HL-60 (cell line): ENCODE measurements at regions not wholly inside any gene's neighbourhood (a gene's known extent, or its start where the extent isn't known, plus 50 kb on each side); places are given as distances from the start of the nearest gene placed in this dataset.

Experiments used
- DNase-seq, 2 experiments: peaks; one replicate each; pipeline ENCODE4 v3.0.0-alpha.2; 2010 to 2020; ENCODE audit warnings: low read depth in 1 of 2, low spot score in 1 of 2
- H3K27ac ChIP-seq: fragments of 250-450 bp; sonication (Bioruptor Pico); replicated peaks from 2 replicates; pipeline ENCODE4 v1.5.1; 2020; ENCODE audit warnings: mild to moderate bottlenecking, moderate library complexity
- H3K27me3 ChIP-seq: fragments of 250-450 bp; sonication (Bioruptor Pico); 2 replicates; pipeline ENCODE4 v1.5.1; 2021; ENCODE audit warnings: mild to moderate bottlenecking, moderate library complexity; ENCODE audit not compliant: insufficient read depth, poor library complexity, severe bottlenecking
- H3K4me3 ChIP-seq: replicated peaks from 2 replicates; pipeline ENCODE4 v1.5.1; 2011; ENCODE audit warnings: mild to moderate bottlenecking, control low read depth, low read length; ENCODE audit not compliant: insufficient read depth
- GABPA ChIP-seq: IDR thresholded peaks from 2 replicates; pipeline ENCODE4 v1.6.1; 2012; ENCODE audit warnings: low read depth
- POLR2AphosphoS5 ChIP-seq: IDR thresholded peaks from 2 replicates; pipeline ENCODE4 v1.6.1; 2012; ENCODE audit warnings: low read depth
- SPI1 ChIP-seq: IDR thresholded peaks from 2 replicates; pipeline ENCODE4 v1.6.1; 2012; ENCODE audit warnings: low read depth, mild to moderate bottlenecking, borderline replicate concordance
- TF ChIP-seq, protein P1 (sequence below): IDR thresholded peaks from one replicate; pipeline ENCODE4 v1.5.1; 2011; ENCODE audit warnings: low read length, control low read depth, inconsistent platforms; ENCODE audit not compliant: insufficient read depth
- TF ChIP-seq, protein P2 (sequence below): IDR thresholded peaks from 2 replicates; pipeline ENCODE4 v1.6.1; 2012; ENCODE audit warnings: low read depth; ENCODE audit not compliant: insufficient replicate concordance

DNA sequence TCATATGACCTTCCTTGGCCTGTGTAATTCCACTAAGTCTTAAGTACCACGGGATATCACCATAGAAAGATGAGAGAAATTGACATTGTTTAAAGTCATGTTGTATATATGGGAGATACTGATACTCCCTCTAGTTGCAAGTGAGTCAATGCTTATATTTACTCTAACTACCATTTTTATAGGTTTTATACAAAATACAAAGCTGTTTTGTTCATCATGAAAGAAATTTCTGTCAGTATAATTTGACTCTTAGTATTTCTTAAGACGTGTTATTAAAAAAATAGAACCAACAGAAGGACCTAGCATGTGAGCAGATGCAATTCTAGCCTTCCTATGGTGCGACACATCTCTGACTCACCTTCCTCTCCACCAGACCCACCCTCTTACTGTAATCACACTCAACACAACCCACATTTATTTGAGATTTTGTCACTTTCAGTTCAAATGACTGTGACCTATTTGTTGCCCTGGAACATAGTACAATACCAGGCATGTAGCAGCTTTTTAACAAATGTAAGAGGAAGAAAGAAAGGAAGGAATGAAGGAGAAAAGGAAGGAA is 453.1 kb downstream of the CMPK2 start:
- H3K27ac ChIP-seq = no peak overlapping the region
- TF ChIP-seq POLR2AphosphoS5 = no peak
- TF ChIP-seq GABPA = no peak
- TF ChIP-seq, protein P1, sequence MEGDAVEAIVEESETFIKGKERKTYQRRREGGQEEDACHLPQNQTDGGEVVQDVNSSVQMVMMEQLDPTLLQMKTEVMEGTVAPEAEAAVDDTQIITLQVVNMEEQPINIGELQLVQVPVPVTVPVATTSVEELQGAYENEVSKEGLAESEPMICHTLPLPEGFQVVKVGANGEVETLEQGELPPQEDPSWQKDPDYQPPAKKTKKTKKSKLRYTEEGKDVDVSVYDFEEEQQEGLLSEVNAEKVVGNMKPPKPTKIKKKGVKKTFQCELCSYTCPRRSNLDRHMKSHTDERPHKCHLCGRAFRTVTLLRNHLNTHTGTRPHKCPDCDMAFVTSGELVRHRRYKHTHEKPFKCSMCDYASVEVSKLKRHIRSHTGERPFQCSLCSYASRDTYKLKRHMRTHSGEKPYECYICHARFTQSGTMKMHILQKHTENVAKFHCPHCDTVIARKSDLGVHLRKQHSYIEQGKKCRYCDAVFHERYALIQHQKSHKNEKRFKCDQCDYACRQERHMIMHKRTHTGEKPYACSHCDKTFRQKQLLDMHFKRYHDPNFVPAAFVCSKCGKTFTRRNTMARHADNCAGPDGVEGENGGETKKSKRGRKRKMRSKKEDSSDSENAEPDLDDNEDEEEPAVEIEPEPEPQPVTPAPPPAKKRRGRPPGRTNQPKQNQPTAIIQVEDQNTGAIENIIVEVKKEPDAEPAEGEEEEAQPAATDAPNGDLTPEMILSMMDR = no peak
- TF ChIP-seq, protein P2, sequence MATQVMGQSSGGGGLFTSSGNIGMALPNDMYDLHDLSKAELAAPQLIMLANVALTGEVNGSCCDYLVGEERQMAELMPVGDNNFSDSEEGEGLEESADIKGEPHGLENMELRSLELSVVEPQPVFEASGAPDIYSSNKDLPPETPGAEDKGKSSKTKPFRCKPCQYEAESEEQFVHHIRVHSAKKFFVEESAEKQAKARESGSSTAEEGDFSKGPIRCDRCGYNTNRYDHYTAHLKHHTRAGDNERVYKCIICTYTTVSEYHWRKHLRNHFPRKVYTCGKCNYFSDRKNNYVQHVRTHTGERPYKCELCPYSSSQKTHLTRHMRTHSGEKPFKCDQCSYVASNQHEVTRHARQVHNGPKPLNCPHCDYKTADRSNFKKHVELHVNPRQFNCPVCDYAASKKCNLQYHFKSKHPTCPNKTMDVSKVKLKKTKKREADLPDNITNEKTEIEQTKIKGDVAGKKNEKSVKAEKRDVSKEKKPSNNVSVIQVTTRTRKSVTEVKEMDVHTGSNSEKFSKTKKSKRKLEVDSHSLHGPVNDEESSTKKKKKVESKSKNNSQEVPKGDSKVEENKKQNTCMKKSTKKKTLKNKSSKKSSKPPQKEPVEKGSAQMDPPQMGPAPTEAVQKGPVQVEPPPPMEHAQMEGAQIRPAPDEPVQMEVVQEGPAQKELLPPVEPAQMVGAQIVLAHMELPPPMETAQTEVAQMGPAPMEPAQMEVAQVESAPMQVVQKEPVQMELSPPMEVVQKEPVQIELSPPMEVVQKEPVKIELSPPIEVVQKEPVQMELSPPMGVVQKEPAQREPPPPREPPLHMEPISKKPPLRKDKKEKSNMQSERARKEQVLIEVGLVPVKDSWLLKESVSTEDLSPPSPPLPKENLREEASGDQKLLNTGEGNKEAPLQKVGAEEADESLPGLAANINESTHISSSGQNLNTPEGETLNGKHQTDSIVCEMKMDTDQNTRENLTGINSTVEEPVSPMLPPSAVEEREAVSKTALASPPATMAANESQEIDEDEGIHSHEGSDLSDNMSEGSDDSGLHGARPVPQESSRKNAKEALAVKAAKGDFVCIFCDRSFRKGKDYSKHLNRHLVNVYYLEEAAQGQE = no peak
- TF ChIP-seq SPI1 = no peak

GRCh38 chr2:6417050-6417449 is 448.7 kb downstream of the CMPK2 start:
- no peak for DNase-seq
- no peak overlapping the region for H3K4me3 ChIP-seq
- TF ChIP-seq, protein P2 = no peak
- TF ChIP-seq GABPA = no peak
- TF ChIP-seq SPI1 = no peak
- TF ChIP-seq POLR2AphosphoS5 = no peak
- TF ChIP-seq, protein P1 = no peak
- no peaks in the 10 kb centered on the region for H3K27me3 ChIP-seq
- no peak overlapping the region for H3K27ac ChIP-seq

More for the DNA sequence above, 453.1 kb downstream of the CMPK2 start:
- no peaks in the 10 kb centered on the region for H3K27me3 ChIP-seq
- H3K4me3 ChIP-seq = no peak overlapping the region
- DNase-seq = no peak

DNA sequence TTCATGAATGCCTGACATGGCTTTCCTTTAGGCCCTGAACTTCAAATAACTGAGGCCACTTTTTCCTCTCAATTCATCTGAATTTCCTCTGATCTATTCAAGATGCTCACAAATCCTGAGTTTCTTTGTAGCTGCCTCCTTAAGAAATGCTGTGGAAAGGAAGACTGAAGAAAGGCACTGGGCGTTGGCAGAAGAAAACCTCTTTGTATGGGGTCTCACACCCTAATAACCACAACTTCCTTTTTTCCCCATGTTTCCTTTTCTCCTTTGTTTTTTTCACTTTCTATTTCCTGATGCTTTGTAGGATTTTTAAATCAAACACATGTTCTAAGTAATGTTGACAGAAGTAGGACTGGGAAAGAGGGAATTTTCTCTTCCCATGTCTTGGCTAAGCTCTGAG is 447.4 kb downstream of the CMPK2 start:
- Histone ChIP-seq H3K4me3 (no peak overlapping the region), H3K27ac (no peak overlapping the region), H3K27me3 (no peaks in the 10 kb centered on the region)
- TF ChIP-seq, protein P1 = no peak
- TF ChIP-seq POLR2AphosphoS5 (no peak), GABPA (no peak), SPI1 (no peak)
- TF ChIP-seq, protein P2 = no peak
- DNase-seq = no peak
